ENCODE measurements at regions not wholly inside any gene's neighbourhood (a gene's known extent, or its start where the extent isn't known, plus 50 kb on each side); places are given as distances from the start of the nearest gene placed in this dataset.

DNA sequence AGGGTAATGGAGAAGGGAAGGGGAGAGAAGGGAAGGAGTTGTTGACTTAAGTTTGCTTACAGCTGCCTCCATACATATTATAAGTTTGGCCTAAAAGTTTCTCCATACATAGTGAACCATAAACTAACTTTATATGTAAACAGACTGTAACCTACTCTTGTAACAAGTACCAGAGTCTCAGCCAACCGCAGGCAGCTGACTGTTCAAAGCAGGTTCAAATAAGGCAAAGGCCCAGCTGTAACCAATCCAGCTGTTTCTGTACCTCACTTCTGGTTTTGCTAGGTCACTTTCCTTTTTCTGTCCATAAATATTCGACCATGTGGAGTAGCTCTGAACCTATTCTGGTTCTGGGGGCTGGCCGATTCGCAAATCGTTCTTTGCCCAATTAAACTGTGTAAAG is 591.2 kb downstream of the INSC start:
- DNase-seq: no peak

DNA sequence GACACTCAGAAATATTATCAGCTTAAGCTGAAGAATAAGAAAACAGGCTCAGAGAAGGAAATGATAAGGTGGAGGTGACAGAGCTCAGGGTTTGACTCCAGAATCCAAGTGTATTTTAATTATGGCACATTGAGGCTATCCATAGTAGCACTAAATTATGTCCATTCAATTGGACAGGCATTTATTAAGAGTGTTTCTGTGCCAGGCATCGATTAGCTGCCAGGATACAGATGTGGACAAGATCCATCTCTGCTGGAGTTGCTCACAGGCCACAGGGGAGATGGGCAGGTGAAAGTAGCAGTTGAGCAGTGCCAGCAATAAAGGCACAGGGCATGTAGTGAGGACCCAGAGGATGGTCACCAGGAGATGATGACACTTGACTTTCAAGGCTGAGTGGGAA is 592.5 kb downstream of the INSC start:
- DNase-seq: no peak

DNA sequence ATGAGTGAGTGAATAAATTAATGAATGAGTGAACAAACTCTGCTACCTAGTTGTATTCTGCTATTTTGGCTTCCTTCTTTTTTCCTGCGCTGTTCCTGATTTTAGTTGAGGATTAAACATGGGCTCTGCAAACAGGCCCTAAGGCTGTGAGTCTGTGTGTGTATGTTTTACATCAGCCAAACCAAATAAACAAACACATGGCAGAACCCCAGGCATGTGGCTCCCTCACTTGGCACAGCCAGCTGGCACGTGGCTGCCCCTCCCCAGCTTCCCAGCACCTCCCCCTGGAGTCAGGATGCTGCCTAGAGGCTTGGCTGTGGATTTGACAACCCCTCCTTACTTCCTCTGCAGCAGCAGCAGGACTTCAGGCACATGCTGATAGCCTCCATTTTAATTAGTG is 593.2 kb downstream of the INSC start:
- no peak for DNase-seq

DNA sequence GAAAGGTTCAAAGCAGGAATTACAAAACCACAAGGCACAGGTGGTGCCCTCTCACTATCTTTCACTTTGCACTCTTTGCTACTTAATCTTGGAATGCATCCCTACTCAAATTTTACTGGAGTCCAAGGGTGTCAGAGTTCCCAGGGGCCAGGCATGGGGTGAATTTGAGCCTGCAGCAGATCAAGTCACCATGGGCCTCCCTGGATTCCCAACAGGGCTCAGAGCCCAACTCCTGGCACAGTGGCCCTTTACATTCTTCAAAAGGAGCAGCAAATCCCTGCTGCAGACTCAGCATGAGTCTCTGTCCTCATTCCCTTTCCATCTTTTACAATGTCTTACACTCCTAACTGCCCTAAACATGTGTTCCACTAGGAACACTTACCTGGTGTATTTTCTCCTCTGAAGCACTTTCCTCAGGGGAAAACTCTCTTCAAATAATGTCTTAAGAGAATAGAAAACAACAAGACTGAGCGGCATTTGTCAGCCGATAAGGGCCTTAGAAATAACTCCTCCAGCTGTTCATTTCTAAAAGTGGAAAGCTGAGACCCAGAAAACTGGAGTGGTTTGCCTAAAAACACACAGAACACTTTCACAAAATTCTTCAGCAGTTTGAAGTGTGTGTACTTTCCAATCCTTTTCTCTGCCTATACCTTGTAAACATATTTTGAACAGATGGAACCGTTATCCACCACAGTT is 596.0 kb downstream of the INSC start:
- no peak for DNase-seq

DNA sequence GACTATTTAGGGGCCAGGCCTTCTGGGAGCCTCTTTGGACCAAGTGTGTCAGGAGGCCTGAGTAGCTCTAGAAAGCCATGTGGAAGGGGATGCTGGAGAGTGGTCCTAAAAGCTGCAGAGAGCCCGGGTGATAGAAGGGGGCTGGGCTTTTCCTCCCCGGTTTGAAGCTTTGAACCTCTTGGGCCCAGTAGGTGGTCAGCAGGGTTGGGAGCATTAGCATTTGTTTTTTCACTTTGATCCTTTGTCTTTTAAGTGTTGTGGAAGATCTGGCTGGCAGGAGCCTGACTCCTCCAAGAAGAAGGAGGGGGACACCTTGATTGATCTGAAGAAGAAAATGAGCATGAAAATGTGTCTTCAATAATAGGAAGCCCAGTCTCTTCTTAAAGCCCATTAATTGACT is 596.6 kb downstream of the INSC start:
- no peak for DNase-seq

DNA sequence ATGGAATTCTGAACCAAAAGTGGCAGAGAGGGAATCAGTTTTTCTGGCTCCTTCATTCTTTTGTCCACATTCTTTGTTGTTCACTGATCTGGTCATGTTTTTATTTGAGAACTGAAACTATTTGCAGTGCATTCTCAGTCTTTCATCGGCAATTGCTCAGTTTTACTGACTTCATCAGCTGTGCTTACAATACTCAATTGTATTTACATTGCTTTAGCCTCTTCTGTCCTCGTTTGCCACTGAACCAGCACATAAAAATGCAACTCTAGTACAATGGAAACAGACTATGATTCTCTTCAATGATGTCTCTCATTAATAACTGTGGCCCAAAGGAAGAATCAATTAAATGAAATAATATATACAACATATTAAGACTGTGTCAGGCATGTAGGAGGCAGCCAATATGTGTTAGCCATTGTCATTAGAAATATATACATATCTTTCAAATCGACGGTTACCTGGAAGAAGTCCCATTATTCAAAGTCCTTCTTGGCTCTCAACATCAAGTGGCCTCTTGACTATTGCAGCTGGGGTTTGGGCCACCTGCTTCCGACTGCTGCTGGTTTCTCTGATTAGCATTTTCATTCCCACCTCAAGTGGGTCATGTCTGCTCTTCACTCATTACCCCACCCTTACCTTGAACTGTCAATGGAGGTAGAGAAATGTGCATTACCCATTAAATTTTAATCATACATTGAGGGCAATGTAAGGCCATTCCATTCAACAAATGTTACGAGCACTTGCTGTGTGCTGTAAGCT is 600.1 kb downstream of the INSC start:
- no peak for DNase-seq

DNA sequence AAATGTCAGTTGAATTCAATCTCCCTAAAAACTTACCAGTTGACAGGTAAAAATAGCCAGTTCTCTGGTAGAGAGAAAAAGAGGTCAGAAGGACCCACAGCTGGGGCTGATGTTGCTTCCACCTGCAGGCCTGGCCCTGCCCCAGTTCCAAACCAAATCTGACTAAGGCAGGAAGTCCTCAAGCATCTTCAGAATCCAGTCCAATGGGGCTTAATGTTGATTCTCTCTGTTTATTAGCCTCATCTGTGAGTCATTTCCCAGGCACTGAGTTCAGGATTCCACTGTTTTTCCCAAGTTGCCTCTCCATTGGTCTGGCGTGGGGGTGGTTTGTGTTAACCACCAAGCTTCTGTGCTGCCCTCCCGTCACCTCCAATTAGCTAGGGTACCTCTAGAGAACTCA is 601.8 kb downstream of the INSC start:
- no peak for DNase-seq

DNA sequence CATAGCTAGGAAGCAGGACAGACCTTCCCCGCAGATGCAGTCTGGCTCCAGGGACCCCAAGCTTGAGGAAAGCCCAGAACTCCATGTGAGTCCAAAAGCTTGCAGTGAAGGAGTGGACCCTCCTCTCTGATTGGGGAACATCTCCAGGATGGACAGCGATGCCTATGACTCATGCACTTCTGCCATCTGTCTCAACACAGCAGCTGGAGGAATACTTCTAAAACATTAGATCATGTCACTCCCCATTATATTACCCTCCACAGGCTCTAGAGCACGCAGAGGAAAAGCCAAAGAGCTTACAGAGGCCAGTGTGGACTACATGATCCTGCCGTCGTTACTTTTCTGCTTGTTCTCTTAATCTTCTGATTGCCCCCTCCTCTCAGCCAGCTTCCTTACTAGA is 605.7 kb downstream of the INSC start:
- peak; percentile 29 for DNase-seq

DNA sequence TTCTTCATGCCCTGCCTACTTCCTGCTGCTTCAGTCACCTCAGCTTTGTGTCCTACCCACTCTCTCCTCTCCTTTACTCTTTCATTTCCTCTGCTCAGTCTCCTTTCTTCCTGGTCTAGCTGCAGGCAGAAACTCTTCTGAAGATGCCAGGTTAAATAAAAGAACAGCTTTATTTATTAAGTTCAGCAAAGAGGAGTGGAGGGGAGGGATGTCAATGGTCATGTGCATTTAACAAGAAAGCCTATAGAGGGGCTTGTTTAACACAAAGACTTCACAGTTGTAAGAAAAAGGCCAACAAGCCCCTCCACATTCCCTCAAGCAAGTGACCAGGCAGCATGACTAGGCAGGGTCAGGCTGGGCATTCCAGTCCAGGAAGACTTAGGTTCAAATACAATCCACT is 609.2 kb downstream of the INSC start:
- no peak for DNase-seq

DNA sequence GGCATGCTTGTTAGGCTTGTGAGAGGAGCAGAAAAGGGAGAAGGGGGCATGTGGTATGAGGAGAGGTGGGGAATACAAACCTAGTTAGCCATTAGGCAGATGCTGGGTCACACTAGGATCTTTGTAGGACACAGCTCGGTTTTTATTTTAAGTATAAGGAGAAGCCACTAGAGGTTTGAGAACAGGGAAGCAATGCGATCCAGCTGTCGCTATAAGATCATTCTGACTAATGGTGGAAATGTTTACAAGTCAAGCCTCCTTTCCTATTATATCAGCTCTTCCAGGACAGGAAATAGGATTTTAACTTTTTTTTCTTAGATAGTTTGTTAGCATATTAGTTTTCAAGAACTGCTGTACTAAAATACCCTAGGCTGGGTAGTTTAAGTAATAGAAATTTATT is 609.9 kb downstream of the INSC start:
- no peak for DNase-seq

DNA sequence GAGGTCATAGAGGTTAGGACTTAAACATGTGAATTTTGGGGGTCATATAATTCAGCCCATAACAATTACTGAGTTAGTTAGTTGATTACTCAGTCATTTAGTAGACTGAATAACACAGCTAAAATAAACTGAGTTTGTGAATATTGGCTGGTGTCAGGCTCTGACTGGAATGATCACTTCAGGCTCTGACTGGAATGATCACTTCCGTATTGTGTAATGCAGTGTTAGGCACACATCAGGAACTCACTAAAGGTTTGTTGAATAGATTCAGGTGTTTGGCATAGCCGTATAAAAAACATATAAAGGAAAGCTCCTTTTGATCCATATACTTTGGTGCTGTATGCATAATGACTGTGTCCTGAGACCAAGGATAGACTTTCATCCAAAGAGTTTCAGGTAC is 610.5 kb downstream of the INSC start:
- DNase-seq: no peak

DNA sequence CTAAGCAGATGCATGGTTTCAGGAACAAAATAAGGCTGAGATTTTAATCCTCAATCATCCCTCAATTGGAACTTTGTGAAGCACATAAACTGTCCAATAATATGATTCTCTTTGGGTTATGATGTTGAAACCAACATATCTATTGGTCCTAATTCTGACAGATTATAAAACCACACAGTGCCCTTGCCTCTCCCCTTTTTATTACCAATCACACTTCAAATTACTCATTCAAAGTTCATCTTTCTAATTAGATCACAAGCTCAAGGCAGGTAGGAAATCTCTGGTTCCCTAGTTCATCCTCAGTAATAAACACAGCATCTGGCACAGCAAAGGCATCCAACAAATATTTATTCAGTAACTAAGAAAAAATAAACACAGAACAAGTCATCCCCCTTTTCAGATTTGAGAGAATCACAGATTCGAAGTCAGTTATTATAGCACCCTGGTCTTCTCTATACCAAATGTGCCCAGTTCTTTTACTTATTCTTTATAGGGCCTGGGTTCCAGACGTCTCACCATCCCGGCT is 611.6 kb downstream of the INSC start:
- no peak for DNase-seq

DNA sequence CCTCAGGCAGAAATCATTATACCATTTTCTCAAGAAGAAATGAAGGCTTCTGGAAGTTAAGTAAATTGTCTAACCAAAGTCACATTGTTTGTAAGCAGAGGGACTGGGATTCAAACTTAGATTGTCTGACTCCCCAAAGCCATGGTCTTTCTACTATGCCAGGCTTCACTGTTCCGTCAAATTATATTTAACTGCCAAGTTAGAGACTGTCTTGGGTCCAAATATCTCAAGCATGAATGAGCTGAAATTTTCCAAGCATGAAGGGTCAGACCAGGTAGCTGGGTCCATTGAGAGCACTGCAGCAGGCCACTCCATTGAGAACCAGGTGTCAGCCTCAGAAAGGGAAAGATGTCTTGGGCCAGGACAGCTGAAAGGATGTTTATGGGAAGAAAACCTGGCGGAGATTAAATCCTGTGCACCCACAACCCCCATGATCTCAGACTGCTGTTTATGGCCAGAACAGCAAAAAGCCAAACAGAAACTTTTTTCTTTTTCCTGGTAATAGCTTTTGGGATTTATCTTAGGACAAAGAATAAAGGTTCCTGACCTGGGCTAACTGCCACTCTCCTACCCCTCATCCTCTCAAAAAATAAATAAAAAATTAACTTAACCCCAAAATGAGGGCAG is 612.3 kb downstream of the INSC start:
- no peak for DNase-seq

DNA sequence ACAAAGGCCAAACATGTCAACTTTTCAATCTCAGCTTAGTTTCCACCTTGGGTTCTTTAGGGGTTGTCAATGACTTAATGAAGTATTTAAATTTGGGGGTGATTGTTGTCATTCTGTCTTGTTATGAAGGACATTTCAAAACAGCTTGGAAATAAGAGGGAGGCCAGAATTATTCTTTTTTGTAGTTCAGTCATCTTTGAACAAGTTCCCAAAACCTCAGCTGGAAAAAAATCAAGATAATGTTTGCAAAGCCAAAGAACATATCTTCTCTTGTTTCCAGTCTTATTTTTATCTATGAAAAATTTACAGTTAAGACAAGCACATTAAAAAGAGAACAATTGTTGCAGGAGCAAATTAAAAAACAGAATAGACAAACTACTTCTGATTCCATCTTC is 612.8 kb downstream of the INSC start:
- no peak for DNase-seq

DNA sequence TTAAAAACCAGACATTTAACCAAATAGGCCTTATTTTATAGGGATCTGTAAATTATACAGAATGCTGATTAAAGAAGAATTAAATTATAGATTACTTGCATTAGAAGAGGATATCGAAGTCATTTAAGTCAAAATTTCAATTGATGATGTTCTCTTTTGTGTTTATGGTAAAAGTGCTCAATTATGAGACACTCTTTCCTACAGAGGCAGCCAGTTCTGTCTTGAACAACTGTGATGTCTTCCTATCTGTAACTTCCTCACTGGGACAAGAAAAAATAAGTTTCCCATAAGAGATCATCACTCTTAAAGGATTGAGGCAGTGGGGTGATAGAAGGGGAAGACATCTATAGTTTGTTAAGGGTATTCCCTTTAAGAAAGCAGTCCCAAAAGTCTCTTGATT is 613.5 kb downstream of the INSC start:
- DNase-seq: no peak

DNA sequence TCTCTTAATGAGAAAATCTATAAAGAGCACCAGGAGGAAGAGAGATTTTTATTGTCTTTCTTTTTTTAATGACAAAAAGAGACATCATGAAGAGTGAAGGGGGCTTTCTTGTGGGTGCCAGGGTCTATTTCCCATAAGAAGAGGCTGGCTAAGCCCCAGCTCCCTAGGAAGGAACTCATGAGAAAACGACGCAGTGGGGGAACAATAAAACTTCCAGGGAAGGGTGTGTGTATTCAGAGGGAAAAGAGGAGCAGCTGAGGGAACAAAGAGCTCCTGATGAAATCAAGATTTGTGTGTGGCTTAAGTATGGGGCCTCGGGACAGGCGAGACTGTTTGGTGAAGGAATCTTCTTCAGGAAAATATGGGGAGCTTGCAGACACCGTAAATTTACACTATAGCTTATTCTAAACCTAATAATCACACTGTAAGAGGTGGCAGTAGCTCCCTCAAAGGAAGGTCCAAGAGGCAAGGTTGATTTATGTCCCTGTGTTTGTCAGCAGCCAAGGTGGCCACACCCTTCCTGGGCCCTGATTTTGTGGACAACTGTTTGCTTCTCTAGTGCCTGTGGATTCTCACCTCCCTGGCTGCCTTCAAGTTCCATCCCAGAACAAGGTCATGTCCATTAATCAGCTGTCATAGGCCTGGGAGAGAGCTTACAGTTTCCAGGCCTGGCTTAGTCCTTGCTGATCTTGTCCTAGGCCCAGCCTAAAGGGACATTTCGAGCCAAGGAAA is 615.7 kb downstream of the INSC start:
- no peak for DNase-seq

DNA sequence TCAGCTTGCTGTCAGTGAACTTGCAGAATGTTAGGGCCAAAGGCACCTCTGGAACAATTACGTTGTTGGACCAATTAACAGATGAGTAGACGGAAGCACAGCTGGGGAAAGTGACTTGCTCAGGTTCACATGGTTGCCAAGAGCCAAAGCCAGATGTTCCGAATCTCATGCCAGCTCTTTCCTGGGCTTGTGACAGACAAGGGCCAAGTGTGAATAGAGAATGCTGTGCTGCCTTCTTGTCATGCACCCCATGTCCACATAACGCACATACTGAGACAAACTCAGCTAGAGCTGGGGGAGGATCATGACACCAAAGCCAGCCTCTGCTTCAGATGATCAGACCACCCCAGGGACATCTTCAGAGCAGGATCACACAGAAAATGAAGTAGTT is 616.3 kb downstream of the INSC start:
- no peak for DNase-seq

DNA sequence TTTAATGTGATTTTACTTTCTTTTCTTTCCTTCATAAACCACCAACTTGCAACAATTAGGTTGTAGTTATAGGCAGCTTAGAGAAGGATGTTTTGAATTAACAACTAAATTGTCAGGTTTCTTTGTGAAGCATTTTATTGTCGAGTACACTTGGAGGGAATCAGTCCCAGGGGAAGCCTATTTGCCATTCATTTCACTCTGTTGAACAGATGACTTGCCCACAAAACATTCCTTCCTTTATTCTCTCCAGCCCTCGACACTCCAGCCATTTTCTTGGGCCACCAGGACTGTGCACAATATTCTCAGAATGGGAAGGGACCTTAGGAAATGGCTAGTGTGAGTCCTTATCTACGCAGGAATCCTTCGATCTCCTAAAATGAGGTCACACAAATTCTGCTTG is 620.6 kb downstream of the SOX6 start:
- no peak for DNase-seq

DNA sequence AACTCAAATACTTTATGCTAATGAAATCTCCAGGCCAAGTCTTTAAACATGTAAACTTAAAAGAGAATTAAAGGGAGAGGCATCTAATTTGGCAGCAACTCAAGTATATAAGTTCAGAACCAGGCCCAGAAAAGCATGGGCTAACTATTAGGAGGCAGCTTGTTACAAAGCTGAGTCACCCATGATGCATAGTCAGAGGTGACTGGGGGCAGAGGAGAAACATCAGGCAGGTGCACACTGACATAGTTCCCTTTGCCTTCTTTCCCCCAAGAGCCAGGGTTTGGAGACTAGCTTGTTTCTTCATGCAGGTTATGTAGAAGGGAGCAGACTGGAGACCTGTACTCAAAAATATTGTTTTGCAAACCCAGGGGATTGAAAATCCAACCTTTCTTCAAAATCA is 619.0 kb downstream of the SOX6 start:
- no peak for DNase-seq

DNA sequence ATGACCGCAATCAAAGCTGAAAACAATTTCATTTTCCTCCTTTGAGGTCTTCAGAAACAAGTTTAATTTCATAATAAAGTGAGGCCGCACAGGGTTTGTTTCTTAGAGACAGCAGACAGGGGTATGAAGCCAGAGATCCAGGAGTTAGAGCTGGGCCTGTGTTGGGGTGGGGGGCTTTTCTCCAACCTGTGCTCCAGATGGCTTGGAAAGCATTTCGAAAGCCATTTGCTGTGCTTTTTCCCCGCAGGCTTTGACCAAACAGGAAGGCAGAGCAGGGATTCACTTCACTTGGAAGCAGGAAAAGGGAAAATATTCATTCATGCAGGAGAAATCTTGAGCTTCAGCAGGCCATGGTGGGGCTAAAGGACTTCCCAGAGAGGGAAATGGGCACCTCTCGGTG is 617.4 kb downstream of the SOX6 start:
- DNase-seq: no peak

DNA sequence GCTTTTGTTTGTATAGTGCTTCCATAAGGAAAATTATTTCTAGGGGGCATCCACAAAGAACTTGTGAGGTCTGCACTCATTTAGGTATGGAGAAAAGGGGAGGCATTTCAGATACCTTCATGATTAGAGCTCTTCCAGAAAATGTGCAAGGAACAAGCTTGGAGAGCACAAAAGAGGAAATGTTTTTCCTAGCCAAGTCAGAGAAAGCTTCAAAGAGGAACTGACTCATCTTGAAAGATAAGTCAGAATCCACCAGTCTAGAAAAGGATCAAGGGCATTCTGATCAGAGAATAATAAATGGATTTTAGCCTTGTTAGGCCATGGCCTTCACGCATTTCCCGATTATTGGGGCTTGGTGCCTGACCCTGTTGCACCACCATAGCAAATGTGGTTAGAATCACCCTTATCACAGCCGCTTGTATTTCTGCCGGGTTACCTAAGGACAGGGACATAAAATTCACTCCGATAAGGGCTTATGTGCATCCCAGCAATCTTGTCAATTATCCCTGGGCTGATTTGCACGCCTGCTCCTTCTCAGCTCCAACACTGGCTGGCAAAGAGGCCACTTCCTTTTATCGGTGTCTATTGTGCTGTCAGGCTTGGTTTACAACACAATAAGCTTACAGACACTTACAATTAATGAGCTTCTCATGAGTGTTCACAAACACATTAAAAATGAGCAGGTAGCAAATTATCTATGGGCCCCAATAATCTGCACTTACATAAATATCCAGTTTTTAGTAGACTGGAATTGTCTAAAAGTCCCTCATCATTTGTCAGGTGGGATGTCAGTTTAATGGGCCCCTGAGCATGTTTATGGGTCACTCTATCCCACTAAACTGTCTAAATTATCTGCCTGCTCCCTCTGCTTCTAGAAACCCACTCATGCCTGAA is 613.5 kb downstream of the SOX6 start:
- DNase-seq: peak; percentile 32

DNA sequence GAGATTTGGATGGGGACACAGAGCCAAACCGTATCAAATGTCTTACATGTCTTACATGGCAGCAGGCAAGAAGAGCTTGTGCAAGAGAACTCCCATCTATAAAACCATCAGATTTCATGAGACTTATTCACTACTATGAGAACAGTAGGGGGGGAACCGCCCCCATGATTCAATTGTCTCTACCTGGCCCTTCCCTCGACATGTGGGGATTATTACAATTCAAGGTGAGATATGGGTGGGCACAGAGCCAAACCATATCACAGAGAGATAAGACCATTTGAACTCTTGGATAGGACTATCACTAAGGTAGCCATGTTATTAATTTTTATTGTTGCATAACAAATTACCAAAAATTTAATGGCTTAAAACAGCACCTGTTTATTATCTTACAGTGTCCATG is 611.7 kb downstream of the SOX6 start:
- DNase-seq: no peak

All from retina (tissue), 1 donor.